Breast epithelium (tissue), 4 donors: ENCODE measurements at regions not wholly inside any gene's neighbourhood (a gene's known extent, or its start where the extent isn't known, plus 50 kb on each side); places are given as distances from the start of the nearest gene placed in this dataset.
A peak's percentile ranks its signal among the peaks of the same experiment; 100 is the strongest.

Source experiments
- DNase-seq, 2 donors: peaks; one replicate each; pipeline ENCODE4 v3.0.0-alpha.2; 2019; ENCODE audit warnings: low spot score in 2 of 2
- H3K27ac ChIP-seq, 2 donors: fragments of 200-600 bp; sonication (generic) in 1 of 2; one replicate each; pipeline ENCODE4 v1.5.1; 2016 to 2019; ENCODE audit warnings: mild to moderate bottlenecking in 1 of 2
- H3K27me3 ChIP-seq, 2 donors: fragments of 200-600 bp; sonication (generic) in 1 of 2; one replicate each; pipeline versions ENCODE4 v1.5.1 to v1.6.0; 2017 to 2019; ENCODE audit warnings: control low read depth in 1 of 2, mild to moderate bottlenecking in 1 of 2
- H3K36me3 ChIP-seq: fragments of 200-600 bp; one replicate; pipeline ENCODE4 v1.5.1; 2019
- H3K4me1 ChIP-seq, 2 donors: fragments of 200-600 bp; sonication (generic); one replicate each; pipeline ENCODE4 v1.5.1; 2016 to 2019; ENCODE audit warnings: control low read depth in 1 of 2
- H3K4me3 ChIP-seq, 3 donors: fragments of 200-600 bp; sonication (generic); 1 replicate in 2 of 3; 2 replicates in 1 of 3; pipeline ENCODE4 v1.5.1; 2016 to 2019; ENCODE audit warnings: mild to moderate bottlenecking in 3 of 3, moderate library complexity in 2 of 3
- H3K9me3 ChIP-seq, 2 donors: fragments of 200-600 bp; sonication (generic) in 1 of 2; one replicate each; pipeline ENCODE4 v1.5.1; 2016 to 2019; ENCODE audit warnings: control low read depth in 1 of 2
- POLR2A ChIP-seq: fragments of 450-650 bp; IDR thresholded peaks from one replicate; pipeline ENCODE4 v1.6.1; 2016; ENCODE audit warnings: antibody characterized with exemption, mild to moderate bottlenecking, moderate library complexity
- POLR2AphosphoS5 ChIP-seq, 3 donors: sonication (generic); formaldehyde crosslinking; IDR thresholded peaks; one replicate each; pipeline ENCODE4 v1.6.1; 2017; ENCODE audit warnings: antibody characterized with exemption in 3 of 3
- intact Hi-C: fragments of 100-400 bp; cut with DNase I; formaldehyde crosslinking; loops from one replicate; pipeline ENCODE4 v1.15.1; 2023; ENCODE audit warnings: low total_unique reads
- TF ChIP-seq, protein P1 (sequence below), 3 donors: fragments of 450-650 bp; IDR thresholded peaks; one replicate each; pipeline ENCODE4 v1.5.1; 2016 to 2017; ENCODE audit warnings: antibody characterized with exemption in 3 of 3, mild to moderate bottlenecking in 3 of 3, moderate library complexity in 3 of 3

DNA sequence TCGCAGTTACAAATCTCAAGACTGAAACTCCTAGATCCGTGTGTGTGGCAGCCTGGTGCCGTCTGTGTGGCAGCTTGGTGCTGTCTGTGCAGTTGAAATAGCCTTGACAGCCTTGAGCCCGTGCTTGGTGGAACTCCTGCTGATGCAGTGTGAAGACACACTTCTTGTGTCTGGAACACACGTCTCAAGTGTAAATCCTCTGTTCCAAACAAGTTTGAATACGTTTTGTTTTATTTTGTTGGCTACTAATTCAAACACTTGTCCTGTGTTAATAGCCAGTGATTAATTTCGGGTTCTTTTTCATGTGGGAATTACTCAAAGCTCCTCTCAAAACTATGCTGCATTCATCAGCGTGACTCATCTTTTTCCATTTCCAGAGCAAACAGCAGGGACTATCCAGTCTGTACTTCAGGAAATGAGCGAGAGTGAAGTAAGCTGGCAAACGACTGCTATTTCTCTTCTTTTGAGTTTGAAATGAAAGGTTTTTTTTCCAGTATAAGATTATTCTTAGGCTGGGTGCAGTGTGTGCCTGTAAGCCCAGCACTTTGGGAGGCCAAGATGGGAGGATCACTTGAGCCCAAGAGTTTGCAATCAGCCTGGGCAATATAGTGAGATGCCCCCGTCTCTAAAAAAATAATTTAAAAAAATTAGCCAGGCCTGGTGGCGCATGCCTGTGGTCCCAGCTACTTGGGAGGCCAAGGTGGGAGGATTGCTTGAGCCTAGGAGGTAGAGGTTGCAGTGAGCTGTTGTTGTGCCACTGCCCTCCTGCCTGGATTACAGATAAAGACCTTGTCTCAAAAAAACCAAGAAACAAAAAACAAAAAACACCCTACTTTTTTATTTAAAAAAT, 152.9 kb downstream of the SPP2 start:
- Histone ChIP-seq H3K9me3 (peaks cover 0 to 4% of the 10 kb centered on the region in 2 donors), H3K27me3 (no peaks in the 10 kb centered on the region), H3K27ac (peak overlapping the region; percentile 22 to 66), H3K36me3 (no peaks in the 10 kb centered on the region), H3K4me1 (no peaks in the 10 kb centered on the region), H3K4me3 (no peak overlapping the region)
- TF ChIP-seq, protein P1, sequence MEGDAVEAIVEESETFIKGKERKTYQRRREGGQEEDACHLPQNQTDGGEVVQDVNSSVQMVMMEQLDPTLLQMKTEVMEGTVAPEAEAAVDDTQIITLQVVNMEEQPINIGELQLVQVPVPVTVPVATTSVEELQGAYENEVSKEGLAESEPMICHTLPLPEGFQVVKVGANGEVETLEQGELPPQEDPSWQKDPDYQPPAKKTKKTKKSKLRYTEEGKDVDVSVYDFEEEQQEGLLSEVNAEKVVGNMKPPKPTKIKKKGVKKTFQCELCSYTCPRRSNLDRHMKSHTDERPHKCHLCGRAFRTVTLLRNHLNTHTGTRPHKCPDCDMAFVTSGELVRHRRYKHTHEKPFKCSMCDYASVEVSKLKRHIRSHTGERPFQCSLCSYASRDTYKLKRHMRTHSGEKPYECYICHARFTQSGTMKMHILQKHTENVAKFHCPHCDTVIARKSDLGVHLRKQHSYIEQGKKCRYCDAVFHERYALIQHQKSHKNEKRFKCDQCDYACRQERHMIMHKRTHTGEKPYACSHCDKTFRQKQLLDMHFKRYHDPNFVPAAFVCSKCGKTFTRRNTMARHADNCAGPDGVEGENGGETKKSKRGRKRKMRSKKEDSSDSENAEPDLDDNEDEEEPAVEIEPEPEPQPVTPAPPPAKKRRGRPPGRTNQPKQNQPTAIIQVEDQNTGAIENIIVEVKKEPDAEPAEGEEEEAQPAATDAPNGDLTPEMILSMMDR (IDR thresholded peaks at IDR 0.05) = no peak
- peak in 2 of 3 donors; percentile 33 for TF ChIP-seq POLR2AphosphoS5 (IDR thresholded peaks at IDR 0.05)
- intact Hi-C loops = no loop called here
- DNase-seq = no peak

DNA sequence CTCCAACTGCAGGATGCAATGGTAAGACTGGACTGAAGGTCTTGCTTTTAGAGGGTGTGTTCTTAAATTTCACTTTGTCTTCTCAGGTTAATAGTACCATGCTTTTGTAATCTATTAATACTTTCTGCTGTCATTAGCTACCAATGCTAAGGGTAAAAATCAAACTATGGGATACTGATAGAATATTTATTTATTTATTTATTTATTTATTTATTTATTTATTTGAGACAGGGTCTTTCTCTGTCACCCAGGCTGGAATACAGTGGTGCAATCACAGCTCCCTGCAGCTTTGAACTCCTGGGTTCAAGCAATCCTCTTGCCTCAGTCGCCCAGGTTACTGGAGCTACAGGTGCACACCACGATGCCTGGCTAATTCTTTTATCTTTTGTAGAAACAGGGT, 152.1 kb downstream of the SPP2 start:
- peaks cover 0 to 4% of the 10 kb centered on the region in 2 donors for H3K9me3 ChIP-seq
- H3K27ac ChIP-seq = no peak overlapping the region
- H3K4me1 ChIP-seq = no peaks in the 10 kb centered on the region
- TF ChIP-seq POLR2A (no peak), POLR2AphosphoS5 (IDR thresholded peaks at IDR 0.05) (no peak)
- TF ChIP-seq, protein P1 (IDR thresholded peaks at IDR 0.05) = no peak
- H3K4me3 ChIP-seq = no peak overlapping the region
- intact Hi-C loops = no loop called here
- no peak for DNase-seq
- no peaks in the 10 kb centered on the region for H3K27me3 ChIP-seq
- no peaks in the 10 kb centered on the region for H3K36me3 ChIP-seq

DNA sequence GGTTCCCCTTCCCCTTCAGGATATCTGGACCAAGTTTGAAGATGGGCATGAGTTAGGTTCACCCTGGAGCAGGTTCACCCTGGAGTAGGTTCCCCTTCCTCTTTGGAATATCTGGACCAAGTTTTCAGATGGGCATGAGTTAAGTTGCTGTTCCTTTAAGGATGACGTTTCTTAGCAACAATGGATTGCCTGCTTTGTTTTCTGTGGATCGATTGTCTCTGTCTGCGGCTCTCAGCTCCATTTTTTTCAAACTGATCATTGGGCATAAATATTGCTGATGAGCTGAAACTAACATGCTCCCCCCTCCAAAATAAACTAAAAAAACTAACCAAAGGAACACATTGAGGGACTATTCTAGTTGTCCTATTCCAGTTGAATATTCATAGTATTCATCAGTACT, 149.5 kb downstream of the SPP2 start:
- Histone ChIP-seq H3K27me3 (no peaks in the 10 kb centered on the region), H3K4me1 (no peaks in the 10 kb centered on the region), H3K4me3 (no peak overlapping the region), H3K9me3 (no peaks in the 10 kb centered on the region), H3K36me3 (no peaks in the 10 kb centered on the region), H3K27ac (no peak overlapping the region)
- intact Hi-C loops = no loop called here
- no peak for DNase-seq
- TF ChIP-seq, protein P1 (IDR thresholded peaks at IDR 0.05) = no peak
- TF ChIP-seq POLR2A = no peak
- no peak for TF ChIP-seq POLR2AphosphoS5 (IDR thresholded peaks at IDR 0.05)

DNA sequence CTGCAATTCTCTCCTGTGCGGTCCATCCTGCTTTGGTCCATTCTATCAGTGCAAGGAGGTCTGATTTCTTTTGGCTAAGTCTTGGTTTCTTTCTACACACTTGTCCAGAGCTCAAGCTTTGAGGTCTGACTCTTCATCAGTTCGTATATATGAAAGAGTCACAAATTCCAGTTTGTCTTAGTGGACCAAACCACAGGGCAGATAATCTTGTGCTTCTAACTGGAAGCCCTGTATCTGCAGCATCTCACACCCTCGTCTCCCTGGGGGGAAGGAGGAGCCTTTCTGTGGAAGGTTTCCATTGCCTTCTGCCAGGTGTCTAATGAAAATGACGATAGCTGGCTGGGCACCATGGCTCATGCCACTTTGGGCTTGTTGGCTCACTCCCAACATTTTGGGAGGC, 148.5 kb downstream of the SPP2 start:
- H3K4me3 ChIP-seq = no peak overlapping the region

DNA sequence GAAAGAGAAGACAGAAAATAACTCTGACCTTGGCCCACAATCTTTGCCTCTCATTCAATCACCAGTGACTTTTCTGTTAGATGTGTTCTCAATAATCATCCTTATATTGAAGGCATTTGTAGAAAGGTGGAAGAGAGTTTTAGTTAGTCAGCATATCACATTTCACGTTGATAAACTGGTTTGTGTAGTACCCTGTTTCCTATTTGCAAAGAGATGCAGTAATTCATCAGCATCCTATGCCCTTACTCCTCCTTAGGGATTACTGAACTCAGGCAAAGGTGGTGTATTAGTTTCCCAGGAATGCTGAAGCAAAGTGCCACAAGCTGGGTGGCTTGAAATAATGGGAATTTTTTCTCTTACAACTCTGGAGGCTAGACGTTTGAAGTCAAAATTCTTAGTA, 145.0 kb downstream of the SPP2 start:
- H3K36me3 ChIP-seq = no peaks in the 10 kb centered on the region
- no peaks in the 10 kb centered on the region for H3K9me3 ChIP-seq
- TF ChIP-seq POLR2A = no peak
- TF ChIP-seq POLR2AphosphoS5 (IDR thresholded peaks at IDR 0.05) = no peak
- TF ChIP-seq, protein P1 (IDR thresholded peaks at IDR 0.05) = no peak
- H3K4me3 ChIP-seq = no peak overlapping the region
- no peaks in the 10 kb centered on the region for H3K4me1 ChIP-seq
- intact Hi-C loops = no loop called here
- no peaks in the 10 kb centered on the region for H3K27me3 ChIP-seq
- DNase-seq = no peak
- no peak overlapping the region for H3K27ac ChIP-seq

More for the DNA sequence above, 148.5 kb downstream of the SPP2 start:
- H3K27ac ChIP-seq = no peak overlapping the region
- no peaks in the 10 kb centered on the region for H3K27me3 ChIP-seq
- H3K4me1 ChIP-seq = no peaks in the 10 kb centered on the region
- TF ChIP-seq, protein P1 (IDR thresholded peaks at IDR 0.05) = no peak
- TF ChIP-seq POLR2AphosphoS5 (IDR thresholded peaks at IDR 0.05) (no peak), POLR2A (no peak)
- intact Hi-C loops = no loop called here
- DNase-seq = no peak
- no peaks in the 10 kb centered on the region for H3K9me3 ChIP-seq
- no peaks in the 10 kb centered on the region for H3K36me3 ChIP-seq
